Right lobe of liver (tissue), 6 donors: ENCODE measurements at regions not wholly inside any gene's neighbourhood (a gene's known extent, or its start where the extent isn't known, plus 50 kb on each side); places are given as distances from the start of the nearest gene placed in this dataset.

Experiments
- ATAC-seq, 4 donors: fragments of 200-7000 bp; cut with Tn5 transposase; one replicate each; pipeline ENCODE4 v1.9.1; 2020; ENCODE audit warnings: mild to moderate bottlenecking in 4 of 4, moderate library complexity in 4 of 4
- DNase-seq, 3 donors: peaks; one replicate each; pipeline ENCODE4 v3.0.0-alpha.2; 2020
- H3K27ac ChIP-seq, 3 donors: fragments of 200-600 bp; one replicate each; pipeline ENCODE4 v1.8.0; 2022
- H3K27me3 ChIP-seq, 2 donors: fragments of 200-600 bp; one replicate each; pipeline ENCODE4 v1.8.0; 2022
- H3K36me3 ChIP-seq, 4 donors: fragments of 200-600 bp; sonication (generic) in 1 of 4; one replicate each; pipeline versions ENCODE4 v1.5.1 to v1.8.0; 2017 to 2022; ENCODE audit warnings: control low read depth in 1 of 4
- H3K4me1 ChIP-seq, 4 donors: fragments of 200-600 bp; sonication (generic) in 1 of 4; one replicate each; pipeline versions ENCODE4 v1.5.1 to v1.8.0; 2017 to 2022; ENCODE audit warnings: control low read depth in 1 of 4
- H3K4me3 ChIP-seq, 3 donors: fragments of 200-600 bp; one replicate each; pipeline ENCODE4 v1.8.0; 2022
- H3K9me3 ChIP-seq, 4 donors: fragments of 200-600 bp; sonication (generic) in 1 of 4; one replicate each; pipeline versions ENCODE4 v1.5.1 to v1.8.0; 2017 to 2022; ENCODE audit warnings: control low read depth in 1 of 4
- CTCF ChIP-seq, 4 donors: fragments of 200-600 bp in 3 of 4; fragments of 450-650 bp in 1 of 4; IDR thresholded peaks; one replicate each; pipeline versions ENCODE4 v1.5.1 to v1.8.0; 2016 to 2022; ENCODE audit warnings: antibody characterized with exemption in 4 of 4, mild to moderate bottlenecking in 2 of 4
- POLR2A ChIP-seq: fragments of 450-650 bp; IDR thresholded peaks from one replicate; pipeline ENCODE4 v1.6.1; 2017; ENCODE audit warnings: antibody characterized with exemption, mild to moderate bottlenecking
- WGBS: methylation state at CpG from one replicate; pipeline ENCODE4 v1.1.6; 2018; ENCODE audit warnings: low coverage, low lambda C conversion rate; ENCODE audit not compliant: insufficient coverage; ENCODE audit errors: missing lambda C conversion rate; 5-methylcytosine and 5-hydroxymethylcytosine counted together
- intact Hi-C, 2 donors: fragments of 100-400 bp; cut with DNase I; formaldehyde crosslinking; loops; one replicate each; pipeline versions ENCODE4 v1.11.2 to v1.14.1; 2022
- donor health status: DM: no; HTN: yes; CAD: no.
- donor health status: DM: no; HTN: no; CAD: no.
- donor health status: DM: no; HTN: no; CAD: no.
- donor health status: DM: no; HTN: yes; CAD: no.
- donor health status: DM: no; HTN: yes; CAD: no.

GRCh38 chr10:63915240-63915639 lies 394.0 kb downstream of the REEP3 start:
- Histone ChIP-seq H3K4me3 (no peak overlapping the region), H3K36me3 (no peaks in the 10 kb centered on the region), H3K27me3 (no peaks in the 10 kb centered on the region), H3K27ac (no peak overlapping the region), H3K9me3 (no peaks in the 10 kb centered on the region), H3K4me1 (no peaks in the 10 kb centered on the region)
- intact Hi-C loops, result no loop called here
- 92% methylated on average over 2 of the region's 2 CpGs for WGBS
- ATAC-seq (no peak), DNase-seq (no peak)
- TF ChIP-seq CTCF (IDR thresholded peaks at IDR 0.05), result no peak
- TF ChIP-seq POLR2A, result no peak

GRCh38 chr10:63917363-63917762 lies 396.2 kb downstream of the REEP3 start:
- Histone ChIP-seq H3K27ac (no peak overlapping the region), H3K9me3 (no peaks in the 10 kb centered on the region), H3K4me3 (no peak overlapping the region), H3K4me1 (no peaks in the 10 kb centered on the region), H3K27me3 (no peaks in the 10 kb centered on the region), H3K36me3 (no peaks in the 10 kb centered on the region)
- ATAC-seq (no peak), DNase-seq (no peak)
- TF ChIP-seq POLR2A (no peak), CTCF (IDR thresholded peaks at IDR 0.05) (no peak)
- 0% methylated on average over 1 of the region's 1 CpG for WGBS
- intact Hi-C loops, result no loop called here

GRCh38 chr10:63919575-63920279 lies 398.5 kb downstream of the REEP3 start:
- H3K36me3 ChIP-seq, result no peaks in the 10 kb centered on the region
- TF ChIP-seq CTCF (IDR thresholded peaks at IDR 0.05) (no peak), POLR2A (no peak)
- no peak overlapping the region for H3K27ac ChIP-seq
- ATAC-seq, result no peak
- H3K4me1 ChIP-seq, result no peaks in the 10 kb centered on the region
- no peaks in the 10 kb centered on the region for H3K9me3 ChIP-seq
- intact Hi-C loops, result no loop called here
- no peak overlapping the region for H3K4me3 ChIP-seq
- H3K27me3 ChIP-seq, result no peaks in the 10 kb centered on the region
- no peak for DNase-seq
- 55% methylated on average over 5 of the region's 6 CpGs for WGBS

GRCh38 chr10:63920926-63921325 lies 399.7 kb downstream of the REEP3 start:
- DNase-seq (no peak), ATAC-seq (no peak)
- TF ChIP-seq POLR2A (no peak), CTCF (IDR thresholded peaks at IDR 0.05) (no peak)
- no peaks in the 10 kb centered on the region for H3K4me1 ChIP-seq
- WGBS, result 29% methylated on average over 2 of the region's 2 CpGs
- H3K27me3 ChIP-seq, result no peaks in the 10 kb centered on the region
- intact Hi-C loops, result no loop called here
- no peak overlapping the region for H3K27ac ChIP-seq
- no peaks in the 10 kb centered on the region for H3K9me3 ChIP-seq
- H3K4me3 ChIP-seq, result no peak overlapping the region
- no peaks in the 10 kb centered on the region for H3K36me3 ChIP-seq
